ENCODE measurements at regions not wholly inside any gene's neighbourhood (a gene's known extent, or its start where the extent isn't known, plus 50 kb on each side); places are given as distances from the start of the nearest gene placed in this dataset.

DNA sequence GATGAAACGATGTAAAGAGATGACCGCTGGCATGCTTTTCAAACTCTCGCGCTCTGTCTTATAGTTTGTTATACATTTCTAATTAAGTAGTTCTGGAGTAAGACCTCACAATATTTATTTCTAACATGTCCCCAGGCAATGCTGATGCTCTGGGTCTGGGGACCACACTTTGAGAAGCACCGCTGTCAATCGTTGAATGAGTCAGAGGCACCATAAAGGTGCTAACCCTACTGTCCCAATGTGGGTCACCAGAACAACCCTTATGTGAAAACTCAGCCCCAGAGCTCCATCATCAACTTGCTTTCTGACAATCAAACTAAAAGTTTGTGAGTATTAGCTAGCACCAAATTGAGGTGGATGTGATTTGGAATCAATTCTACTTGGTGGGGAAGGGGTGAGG lies 284.1 kb upstream of the PRKCQ start:
- no peak for DNase-seq
- H3K9me3 ChIP-seq (ENCODE audit: control extremely low read depth in 1 of 5, control insufficient read depth in 4 of 5, insufficient read depth in 2 of 5, low read depth in 1 of 5, low read length in 4 of 5), result peaks cover 0 to 4% (median 0%) of the 10 kb centered on the region in 5 experiments
- WGBS (ENCODE audit: insufficient coverage), result 100% methylated on average over 2 of the region's 6 CpGs
- H3K36me3 ChIP-seq (ENCODE audit: control insufficient read depth in 4 of 4, insufficient read depth in 4 of 4, low read length in 3 of 4), result no peaks in the 10 kb centered on the region
- H3K4me3 ChIP-seq (ENCODE audit: control insufficient read depth in 1 of 7, extremely low read depth in 1 of 7, insufficient read depth in 4 of 7, low read depth in 2 of 7, low read length in 6 of 7), result no peak overlapping the region
- peaks cover 0 to 4% (median 0%) of the 10 kb centered on the region in 5 experiments for H3K27me3 ChIP-seq (replicated peaks in 2 of 5; ENCODE audit: control insufficient read depth in 4 of 5, insufficient read depth in 5 of 5, low read length in 4 of 5)
- no peaks in the 10 kb centered on the region for H3K4me1 ChIP-seq (ENCODE audit: control extremely low read depth in 1 of 4, control insufficient read depth in 4 of 4, insufficient read depth in 4 of 4, low read length in 3 of 4)
- CTCF ChIA-PET, result no interaction called here
- POLR2A ChIA-PET, result no interaction called here
- H3K27ac ChIP-seq (ENCODE audit: insufficient read depth in 1 of 2, low read depth in 1 of 2, low read length in 2 of 2, poor library complexity in 1 of 2, severe bottlenecking in 2 of 2), result no peak overlapping the region

DNA sequence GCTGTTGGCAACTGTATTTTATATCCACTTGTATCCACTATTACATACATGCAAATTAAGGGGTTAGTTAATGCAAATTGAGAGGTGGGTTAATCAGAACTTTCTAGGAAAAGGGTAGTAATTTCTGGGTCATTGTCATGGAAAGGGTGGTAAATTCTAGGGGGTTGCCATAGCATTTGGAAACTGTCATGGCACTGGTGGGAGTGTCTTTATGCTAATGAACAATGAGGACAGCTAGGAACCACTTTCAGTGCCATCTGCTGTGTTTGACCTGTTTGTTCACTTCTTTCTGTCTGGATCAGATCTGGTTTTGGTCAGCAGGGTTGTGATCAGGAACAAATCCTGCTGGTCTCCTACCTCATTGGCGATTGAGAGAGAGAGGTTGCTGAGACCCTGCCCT lies 283.3 kb upstream of the PRKCQ start:
- H3K27me3 ChIP-seq (replicated peaks in 2 of 5; ENCODE audit: control insufficient read depth in 4 of 5, insufficient read depth in 5 of 5, low read length in 4 of 5), result peaks cover 0 to 4% (median 0%) of the 10 kb centered on the region in 5 experiments
- H3K9me3 ChIP-seq (ENCODE audit: control extremely low read depth in 1 of 5, control insufficient read depth in 4 of 5, insufficient read depth in 2 of 5, low read depth in 1 of 5, low read length in 4 of 5), result peaks cover 0 to 4% (median 0%) of the 10 kb centered on the region in 5 experiments
- no peaks in the 10 kb centered on the region for H3K36me3 ChIP-seq (ENCODE audit: control insufficient read depth in 4 of 4, insufficient read depth in 4 of 4, low read length in 3 of 4)
- ChIA-PET CTCF (no interaction called here), POLR2A (interaction anchor here (0.6 kb wide), 1 partner anchor 9 kb away, joined by 3 read pairs; no protein-coding TSS in a partner anchor)
- H3K27ac ChIP-seq (ENCODE audit: insufficient read depth in 1 of 2, low read depth in 1 of 2, low read length in 2 of 2, poor library complexity in 1 of 2, severe bottlenecking in 2 of 2), result no peak overlapping the region
- 100% methylated on average over 1 of the region's 1 CpG for WGBS (ENCODE audit: insufficient coverage)
- no peak for DNase-seq
- no peaks in the 10 kb centered on the region for H3K4me1 ChIP-seq (ENCODE audit: control extremely low read depth in 1 of 4, control insufficient read depth in 4 of 4, insufficient read depth in 4 of 4, low read length in 3 of 4)
- H3K4me3 ChIP-seq (ENCODE audit: control insufficient read depth in 1 of 7, extremely low read depth in 1 of 7, insufficient read depth in 4 of 7, low read depth in 2 of 7, low read length in 6 of 7), result no peak overlapping the region

DNA sequence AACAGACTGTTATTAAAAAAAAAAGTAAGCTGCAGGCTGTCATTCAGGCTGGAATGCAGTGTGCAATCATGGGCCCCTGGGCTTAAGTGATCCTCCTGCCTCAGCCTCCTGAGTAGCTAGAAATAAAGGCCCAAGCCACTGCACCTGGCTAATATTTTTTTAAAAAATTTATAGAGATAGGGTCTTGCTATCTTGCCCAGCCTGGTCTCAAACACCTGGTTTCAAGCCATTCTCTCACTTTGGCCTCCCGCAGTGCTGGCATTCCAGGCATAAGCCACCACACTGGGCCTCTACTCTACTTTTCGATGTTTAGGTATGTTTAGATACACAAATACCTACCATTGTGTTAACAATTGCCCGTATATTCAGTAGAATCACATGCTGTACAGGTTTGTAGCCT lies 270.4 kb upstream of the PRKCQ start:
- no peak overlapping the region for H3K4me3 ChIP-seq (ENCODE audit: control insufficient read depth in 1 of 7, extremely low read depth in 1 of 7, insufficient read depth in 4 of 7, low read depth in 2 of 7, low read length in 6 of 7)
- WGBS (ENCODE audit: insufficient coverage), result 100% methylated on average over 2 of the region's 3 CpGs
- H3K4me1 ChIP-seq (ENCODE audit: control extremely low read depth in 1 of 4, control insufficient read depth in 4 of 4, insufficient read depth in 4 of 4, low read length in 3 of 4), result no peaks in the 10 kb centered on the region
- CTCF ChIA-PET, result no interaction called here
- no peaks in the 10 kb centered on the region for H3K9me3 ChIP-seq (ENCODE audit: control extremely low read depth in 1 of 5, control insufficient read depth in 4 of 5, insufficient read depth in 2 of 5, low read depth in 1 of 5, low read length in 4 of 5)
- POLR2A ChIA-PET, result no interaction called here
- DNase-seq, result no peak
- no peak overlapping the region for H3K27ac ChIP-seq (ENCODE audit: insufficient read depth in 1 of 2, low read depth in 1 of 2, low read length in 2 of 2, poor library complexity in 1 of 2, severe bottlenecking in 2 of 2)
- no peaks in the 10 kb centered on the region for H3K36me3 ChIP-seq (ENCODE audit: control insufficient read depth in 4 of 4, insufficient read depth in 4 of 4, low read length in 3 of 4)
- no peaks in the 10 kb centered on the region for H3K27me3 ChIP-seq (replicated peaks in 2 of 5; ENCODE audit: control insufficient read depth in 4 of 5, insufficient read depth in 5 of 5, low read length in 4 of 5)

DNA sequence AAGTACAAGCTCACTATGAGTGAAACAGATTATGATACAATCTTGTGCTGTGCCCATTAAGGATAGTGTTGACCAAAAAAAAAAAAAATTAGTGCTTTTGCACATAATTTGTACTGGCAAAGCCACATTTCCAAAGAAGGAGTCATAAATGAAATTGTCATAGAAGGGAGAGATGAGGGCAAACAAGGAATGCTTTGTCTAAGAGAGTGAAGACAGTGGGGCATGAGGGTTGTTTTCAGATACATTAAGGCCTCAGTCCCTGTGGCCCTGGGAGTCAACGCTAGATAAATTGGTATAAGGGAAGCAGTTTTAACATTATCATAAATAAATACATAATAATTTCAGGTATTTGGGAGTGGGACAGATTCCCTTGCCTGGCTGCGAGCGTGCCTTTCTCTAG lies 267.5 kb upstream of the PRKCQ start:
- peaks cover 0 to 5% (median under 1%) of the 10 kb centered on the region in 4 experiments for H3K4me1 ChIP-seq (ENCODE audit: control extremely low read depth in 1 of 4, control insufficient read depth in 4 of 4, insufficient read depth in 4 of 4, low read length in 3 of 4)
- 100% methylated on average over 2 of the region's 3 CpGs for WGBS (ENCODE audit: insufficient coverage)
- no peak for DNase-seq
- POLR2A ChIA-PET, result no interaction called here
- H3K27me3 ChIP-seq (replicated peaks in 2 of 5; ENCODE audit: control insufficient read depth in 4 of 5, insufficient read depth in 5 of 5, low read length in 4 of 5), result no peaks in the 10 kb centered on the region
- no peak overlapping the region for H3K4me3 ChIP-seq (ENCODE audit: control insufficient read depth in 1 of 7, extremely low read depth in 1 of 7, insufficient read depth in 4 of 7, low read depth in 2 of 7, low read length in 6 of 7)
- CTCF ChIA-PET, result interaction anchor here (0.7 kb wide), 1 partner anchor 219 kb away, joined by 3 read pairs; no protein-coding TSS in a partner anchor
- no peaks in the 10 kb centered on the region for H3K36me3 ChIP-seq (ENCODE audit: control insufficient read depth in 4 of 4, insufficient read depth in 4 of 4, low read length in 3 of 4)
- H3K27ac ChIP-seq (ENCODE audit: insufficient read depth in 1 of 2, low read depth in 1 of 2, low read length in 2 of 2, poor library complexity in 1 of 2, severe bottlenecking in 2 of 2), result no peak overlapping the region
- H3K9me3 ChIP-seq (ENCODE audit: control extremely low read depth in 1 of 5, control insufficient read depth in 4 of 5, insufficient read depth in 2 of 5, low read depth in 1 of 5, low read length in 4 of 5), result peaks cover 0 to 2% (median 0%) of the 10 kb centered on the region in 5 experiments

DNA sequence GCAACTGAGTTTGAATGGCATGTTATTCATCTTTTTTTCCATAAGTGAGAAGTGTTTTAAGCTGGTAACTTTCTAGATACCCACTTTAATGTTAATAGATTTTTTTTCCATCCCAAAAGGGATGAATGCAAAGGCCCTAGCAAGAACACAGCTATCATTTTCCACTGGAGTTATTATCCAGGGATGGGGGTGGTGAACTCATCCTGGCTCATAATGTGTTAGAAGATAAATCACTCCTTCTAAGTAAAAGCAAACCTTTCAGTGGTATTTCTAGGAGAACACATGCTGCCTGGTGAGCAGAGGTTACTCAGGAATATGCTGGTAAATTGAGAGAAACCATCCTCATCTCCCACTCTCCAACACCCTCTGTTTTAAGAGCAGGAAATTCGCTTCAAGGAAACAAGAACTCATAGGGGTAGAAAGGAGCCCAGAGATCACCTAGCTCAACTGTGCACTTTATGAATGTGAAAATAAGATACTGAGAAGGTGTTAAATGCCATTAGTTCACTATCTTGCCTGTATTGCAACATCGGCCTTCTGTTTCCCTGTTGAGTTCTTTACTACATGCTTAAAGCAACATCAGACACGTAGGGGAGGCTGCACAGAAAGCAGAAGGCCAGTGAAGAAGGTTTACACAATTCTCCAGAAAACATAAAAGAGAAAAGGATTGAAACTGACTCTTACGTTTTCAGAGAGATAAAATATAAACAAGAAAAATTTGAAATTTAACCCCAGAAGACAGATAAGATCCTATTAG lies 264.0 kb upstream of the PRKCQ start:
- CTCF ChIA-PET, result interaction anchor here (0.9 to 1.5 kb wide), 2 partner anchors 24 to 67 kb away, joined by 3 read pairs; no protein-coding TSS in a partner anchor
- H3K4me1 ChIP-seq (ENCODE audit: control extremely low read depth in 1 of 4, control insufficient read depth in 4 of 4, insufficient read depth in 4 of 4, low read length in 3 of 4), result peaks cover 0 to 5% (median under 1%) of the 10 kb centered on the region in 4 experiments
- H3K27me3 ChIP-seq (replicated peaks in 2 of 5; ENCODE audit: control insufficient read depth in 4 of 5, insufficient read depth in 5 of 5, low read length in 4 of 5), result no peaks in the 10 kb centered on the region
- 80% methylated on average over 1 of the region's 4 CpGs for WGBS (ENCODE audit: insufficient coverage)
- H3K27ac ChIP-seq (ENCODE audit: insufficient read depth in 1 of 2, low read depth in 1 of 2, low read length in 2 of 2, poor library complexity in 1 of 2, severe bottlenecking in 2 of 2), result no peak overlapping the region
- H3K4me3 ChIP-seq (ENCODE audit: control insufficient read depth in 1 of 7, extremely low read depth in 1 of 7, insufficient read depth in 4 of 7, low read depth in 2 of 7, low read length in 6 of 7), result no peak overlapping the region
- no peaks in the 10 kb centered on the region for H3K36me3 ChIP-seq (ENCODE audit: control insufficient read depth in 4 of 4, insufficient read depth in 4 of 4, low read length in 3 of 4)
- POLR2A ChIA-PET, result no interaction called here
- no peak for DNase-seq
- H3K9me3 ChIP-seq (ENCODE audit: control extremely low read depth in 1 of 5, control insufficient read depth in 4 of 5, insufficient read depth in 2 of 5, low read depth in 1 of 5, low read length in 4 of 5), result peaks cover 0 to 2% (median 0%) of the 10 kb centered on the region in 5 experiments

DNA sequence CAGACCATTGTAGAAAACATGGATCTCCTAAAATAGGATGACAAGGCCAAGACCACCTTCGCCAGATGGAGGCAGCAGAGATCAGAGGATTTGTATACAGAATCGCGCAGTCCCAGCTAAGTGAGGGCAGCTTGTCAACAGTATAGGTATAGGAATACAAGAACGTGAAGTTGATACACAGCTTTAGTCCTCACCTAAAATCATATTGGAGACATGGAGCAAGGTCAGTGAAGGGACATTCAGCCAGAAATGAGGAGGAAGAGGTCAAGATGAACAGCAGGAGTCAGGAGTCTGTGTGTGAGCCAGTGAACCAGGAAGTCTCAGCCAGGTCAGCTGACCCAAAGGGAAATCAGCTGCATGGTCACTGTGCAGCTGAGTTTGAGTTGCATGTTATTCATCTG lies 263.4 kb upstream of the PRKCQ start:
- H3K9me3 ChIP-seq (ENCODE audit: control extremely low read depth in 1 of 5, control insufficient read depth in 4 of 5, insufficient read depth in 2 of 5, low read depth in 1 of 5, low read length in 4 of 5), result peaks cover 0 to 2% (median 0%) of the 10 kb centered on the region in 5 experiments
- H3K27ac ChIP-seq (ENCODE audit: insufficient read depth in 1 of 2, low read depth in 1 of 2, low read length in 2 of 2, poor library complexity in 1 of 2, severe bottlenecking in 2 of 2), result no peak overlapping the region
- H3K36me3 ChIP-seq (ENCODE audit: control insufficient read depth in 4 of 4, insufficient read depth in 4 of 4, low read length in 3 of 4), result no peaks in the 10 kb centered on the region
- POLR2A ChIA-PET, result no interaction called here
- CTCF ChIA-PET, result interaction anchor here (0.9 to 1.5 kb wide), 2 partner anchors 24 to 67 kb away, joined by 3 read pairs; no protein-coding TSS in a partner anchor
- DNase-seq, result peak; percentile 12 to 40 (median 28)
- no peak overlapping the region for H3K4me3 ChIP-seq (ENCODE audit: control insufficient read depth in 1 of 7, extremely low read depth in 1 of 7, insufficient read depth in 4 of 7, low read depth in 2 of 7, low read length in 6 of 7)
- H3K4me1 ChIP-seq (ENCODE audit: control extremely low read depth in 1 of 4, control insufficient read depth in 4 of 4, insufficient read depth in 4 of 4, low read length in 3 of 4), result peaks cover 0 to 5% (median under 1%) of the 10 kb centered on the region in 4 experiments
- no peaks in the 10 kb centered on the region for H3K27me3 ChIP-seq (replicated peaks in 2 of 5; ENCODE audit: control insufficient read depth in 4 of 5, insufficient read depth in 5 of 5, low read length in 4 of 5)
- 95% methylated on average over 4 of the region's 4 CpGs for WGBS (ENCODE audit: insufficient coverage)

DNA sequence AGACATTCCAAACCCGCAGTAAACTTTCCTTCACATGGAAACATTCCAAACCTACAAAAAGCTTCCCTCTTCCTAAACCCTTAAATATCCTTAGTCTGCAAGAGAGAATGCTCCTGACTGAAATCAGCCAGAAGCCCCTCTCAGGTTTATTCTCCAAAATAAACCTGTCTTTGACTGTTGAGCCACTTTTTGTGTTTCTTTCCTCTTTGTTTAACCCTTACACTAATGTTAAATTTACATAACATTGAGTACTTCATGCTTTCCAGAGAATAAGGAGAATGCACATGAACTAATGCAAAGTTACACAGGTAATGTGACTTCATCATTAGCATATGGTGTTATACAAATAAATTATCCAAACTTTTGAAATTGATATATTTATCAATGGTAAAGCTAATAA lies 262.6 kb upstream of the PRKCQ start:
- ChIA-PET CTCF (no interaction called here), POLR2A (no interaction called here)
- Histone ChIP-seq H3K9me3 (ENCODE audit: control extremely low read depth in 1 of 5, control insufficient read depth in 4 of 5, insufficient read depth in 2 of 5, low read depth in 1 of 5, low read length in 4 of 5) (peaks cover 0 to 2% (median 0%) of the 10 kb centered on the region in 5 experiments), H3K4me1 (ENCODE audit: control extremely low read depth in 1 of 4, control insufficient read depth in 4 of 4, insufficient read depth in 4 of 4, low read length in 3 of 4) (peaks cover 0 to 5% (median under 1%) of the 10 kb centered on the region in 4 experiments), H3K4me3 (ENCODE audit: control insufficient read depth in 1 of 7, extremely low read depth in 1 of 7, insufficient read depth in 4 of 7, low read depth in 2 of 7, low read length in 6 of 7) (no peak overlapping the region), H3K27ac (ENCODE audit: insufficient read depth in 1 of 2, low read depth in 1 of 2, low read length in 2 of 2, poor library complexity in 1 of 2, severe bottlenecking in 2 of 2) (no peak overlapping the region), H3K36me3 (ENCODE audit: control insufficient read depth in 4 of 4, insufficient read depth in 4 of 4, low read length in 3 of 4) (no peaks in the 10 kb centered on the region), H3K27me3 (replicated peaks in 2 of 5; ENCODE audit: control insufficient read depth in 4 of 5, insufficient read depth in 5 of 5, low read length in 4 of 5) (no peaks in the 10 kb centered on the region)
- DNase-seq, result no peak
- WGBS (ENCODE audit: insufficient coverage), result no CpG with 5 or more reads among the region's 1 CpG

Measured in common myeloid progenitor, CD34-positive (primary cell).